DND-41 (cell line): ENCODE measurements at regions not wholly inside any gene's neighbourhood (a gene's known extent, or its start where the extent isn't known, plus 50 kb on each side); places are given as distances from the start of the nearest gene placed in this dataset.

Source experiments
- EZH2 ChIP-seq: IDR thresholded peaks from 3 replicates; pipeline ENCODE4 v1.6.1; 2012; ENCODE audit warnings: borderline replicate concordance, low read depth, mild to moderate bottlenecking, moderate library complexity, low read length, inconsistent platforms; ENCODE audit not compliant: severe bottlenecking
- TF ChIP-seq, protein P1 (sequence below): IDR thresholded peaks from 2 replicates; pipeline ENCODE4 v1.5.1; 2012; ENCODE audit warnings: borderline replicate concordance, low read length, moderate library complexity, mild to moderate bottlenecking; ENCODE audit not compliant: poor library complexity, severe bottlenecking; ENCODE audit errors: extremely low read depth

DNA sequence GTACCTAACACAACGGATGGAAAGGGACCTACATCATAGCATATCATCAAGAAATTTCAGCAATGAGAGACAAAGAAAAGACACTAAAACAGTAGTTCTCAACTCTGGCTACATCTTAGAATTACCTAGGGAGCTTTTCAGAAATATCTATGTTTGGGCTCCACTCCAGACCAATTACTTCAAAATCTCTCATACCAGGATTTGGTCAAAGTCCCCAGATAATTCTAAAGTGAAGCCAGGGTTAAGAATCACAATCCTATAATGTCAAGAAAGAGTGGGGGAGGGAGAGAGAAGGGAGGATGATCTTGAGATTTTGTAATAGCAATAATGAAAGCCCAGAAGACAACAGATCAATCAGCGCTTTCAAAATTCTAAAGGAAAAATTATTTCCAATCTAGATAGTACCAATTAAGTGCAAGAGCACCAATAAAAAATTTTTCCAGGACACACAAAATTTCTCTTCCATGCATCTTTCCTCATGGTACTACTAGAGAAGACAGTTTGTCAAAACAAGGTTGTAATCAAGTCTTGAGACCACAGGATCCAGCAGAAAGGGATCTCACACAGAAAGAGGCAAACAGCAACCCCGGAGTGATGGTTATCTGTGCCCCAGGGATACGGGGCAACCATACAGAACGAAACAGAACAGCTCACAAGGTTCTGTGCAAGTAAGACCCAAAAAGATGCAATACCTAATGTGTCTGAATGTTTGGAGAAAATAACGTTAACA is 152.9 kb upstream of the DST start:
- TF ChIP-seq, protein P1, sequence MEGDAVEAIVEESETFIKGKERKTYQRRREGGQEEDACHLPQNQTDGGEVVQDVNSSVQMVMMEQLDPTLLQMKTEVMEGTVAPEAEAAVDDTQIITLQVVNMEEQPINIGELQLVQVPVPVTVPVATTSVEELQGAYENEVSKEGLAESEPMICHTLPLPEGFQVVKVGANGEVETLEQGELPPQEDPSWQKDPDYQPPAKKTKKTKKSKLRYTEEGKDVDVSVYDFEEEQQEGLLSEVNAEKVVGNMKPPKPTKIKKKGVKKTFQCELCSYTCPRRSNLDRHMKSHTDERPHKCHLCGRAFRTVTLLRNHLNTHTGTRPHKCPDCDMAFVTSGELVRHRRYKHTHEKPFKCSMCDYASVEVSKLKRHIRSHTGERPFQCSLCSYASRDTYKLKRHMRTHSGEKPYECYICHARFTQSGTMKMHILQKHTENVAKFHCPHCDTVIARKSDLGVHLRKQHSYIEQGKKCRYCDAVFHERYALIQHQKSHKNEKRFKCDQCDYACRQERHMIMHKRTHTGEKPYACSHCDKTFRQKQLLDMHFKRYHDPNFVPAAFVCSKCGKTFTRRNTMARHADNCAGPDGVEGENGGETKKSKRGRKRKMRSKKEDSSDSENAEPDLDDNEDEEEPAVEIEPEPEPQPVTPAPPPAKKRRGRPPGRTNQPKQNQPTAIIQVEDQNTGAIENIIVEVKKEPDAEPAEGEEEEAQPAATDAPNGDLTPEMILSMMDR = no peak
- TF ChIP-seq EZH2 = no peak
